ENCODE measurements at regions not wholly inside any gene's neighbourhood (a gene's known extent, or its start where the extent isn't known, plus 50 kb on each side); places are given as distances from the start of the nearest gene placed in this dataset.

DNA sequence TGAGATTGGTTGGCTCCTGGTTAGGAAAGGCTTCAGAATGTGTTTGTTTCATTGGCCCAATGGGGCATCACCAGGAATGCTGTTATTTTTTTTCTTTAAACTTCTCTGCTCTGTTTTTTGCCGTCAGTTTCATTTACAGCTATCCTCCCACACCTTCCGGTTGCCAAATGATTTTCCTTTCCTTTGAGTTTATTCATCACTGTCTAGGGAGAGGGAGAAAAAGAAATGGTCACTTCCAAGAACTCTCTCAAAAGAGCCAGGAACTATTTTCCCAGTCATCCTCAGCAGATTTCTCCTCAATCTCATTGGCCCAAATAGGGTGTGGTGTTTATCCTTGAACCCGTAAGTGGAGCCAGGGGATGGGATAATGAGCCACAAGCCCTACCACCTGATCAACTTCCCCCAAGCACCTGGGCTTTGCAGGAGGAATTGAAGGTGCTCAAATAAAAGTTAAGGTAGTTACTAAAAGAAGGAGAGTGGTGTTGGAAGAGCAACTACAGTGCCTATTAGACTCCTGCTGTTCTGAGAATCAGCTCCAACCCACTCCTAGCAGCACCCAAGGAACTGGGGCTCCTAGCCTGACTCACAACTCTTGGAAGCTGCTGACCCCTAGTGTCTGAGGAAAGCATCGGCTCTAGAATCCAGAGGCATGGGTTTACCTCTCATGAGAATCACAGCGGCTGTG lies 183.8 kb upstream of the IL12A start:
- WGBS (ENCODE audit: insufficient coverage, low coverage, missing lambda C conversion rate): 0% methylated on average over 5 of the region's 5 CpGs
- peak; percentile 84 for FAIRE-seq
- no TSS peak for BruUV-seq (replicated peaks)
- Histone ChIP-seq H3K9me3 (replicated peaks; ENCODE audit: control insufficient read depth, insufficient read depth, low read depth, low read length) (no peaks in the 10 kb centered on the region), H3K27ac (ENCODE audit: extremely low read depth, low read depth, low read length) (no peak overlapping the region), H3K36me3 (ENCODE audit: control insufficient read depth, insufficient read depth, low read length) (no peaks in the 10 kb centered on the region), H3K4me2 (ENCODE audit: insufficient read depth, low read length) (no peak overlapping the region), H3K79me2 (ENCODE audit: control insufficient read depth, insufficient read depth, low read length) (no peaks in the 10 kb centered on the region), H2AFZ (ENCODE audit: low read depth, low read length) (no peak overlapping the region), H3K9me1 (ENCODE audit: control insufficient read depth, insufficient read depth, low read length) (no peaks in the 10 kb centered on the region), H4K20me1 (replicated peaks; ENCODE audit: control insufficient read depth, insufficient read depth, low read length) (no peaks in the 10 kb centered on the region), H3K4me3 (no peak overlapping the region), H3K9ac (ENCODE audit: insufficient read depth in 1 of 2, low read depth in 2 of 2, low read length in 2 of 2) (no peak overlapping the region), H3K27me3 (ENCODE audit: control insufficient read depth in 2 of 2, insufficient read depth in 2 of 2, low read length in 2 of 2) (no peaks in the 10 kb centered on the region), H3K4me1 (replicated peaks in 1 of 2; ENCODE audit: control insufficient read depth in 2 of 2, insufficient read depth in 2 of 2, low read length in 2 of 2) (no peaks in the 10 kb centered on the region)
- POLR2A ChIA-PET: interaction anchor here (0.6 to 0.7 kb wide), 2 partner anchors 14 to 545 kb away, joined by 3 to 7 read pairs; no protein-coding TSS in a partner anchor
- peak; percentile 32 to 65 (median 42) for DNase-seq (ENCODE audit: extremely low read depth in 1 of 4, low spot score in 3 of 4)
- in situ Hi-C loops (cut with MboI): loop anchor here (25.0 kb wide), 1 partner anchor 968 kb away; no protein-coding TSS in a partner anchor
- intact Hi-C loops (cut with micrococcal nuclease): loop anchor here (1.0 to 2.0 kb wide), 3 partner anchors 484 to 960 kb away; no protein-coding TSS in a partner anchor
- peak; percentile 97 for ATAC-seq
- no peak for TF ChIP-seq GATAD2B (IDR thresholded peaks at IDR 0.05; ENCODE audit: borderline replicate concordance)
- TF ChIP-seq LARP7 (IDR thresholded peaks at IDR 0.05): no peak
- TF ChIP-seq RAD21 (CRISPR knock-in tag; conservative IDR thresholded peaks at IDR 0.05 in 1 of 2, IDR thresholded peaks at IDR 0.05 in 1 of 2): peak; percentile 54 to 80
- no peak for TF ChIP-seq NRF1 (conservative IDR thresholded peaks at IDR 0.05 in 1 of 2, IDR thresholded peaks at IDR 0.05 in 1 of 2)
- no peak for TF ChIP-seq ZNF668 (CRISPR knock-in tag; IDR thresholded peaks at IDR 0.05)
- TF ChIP-seq, protein P1, sequence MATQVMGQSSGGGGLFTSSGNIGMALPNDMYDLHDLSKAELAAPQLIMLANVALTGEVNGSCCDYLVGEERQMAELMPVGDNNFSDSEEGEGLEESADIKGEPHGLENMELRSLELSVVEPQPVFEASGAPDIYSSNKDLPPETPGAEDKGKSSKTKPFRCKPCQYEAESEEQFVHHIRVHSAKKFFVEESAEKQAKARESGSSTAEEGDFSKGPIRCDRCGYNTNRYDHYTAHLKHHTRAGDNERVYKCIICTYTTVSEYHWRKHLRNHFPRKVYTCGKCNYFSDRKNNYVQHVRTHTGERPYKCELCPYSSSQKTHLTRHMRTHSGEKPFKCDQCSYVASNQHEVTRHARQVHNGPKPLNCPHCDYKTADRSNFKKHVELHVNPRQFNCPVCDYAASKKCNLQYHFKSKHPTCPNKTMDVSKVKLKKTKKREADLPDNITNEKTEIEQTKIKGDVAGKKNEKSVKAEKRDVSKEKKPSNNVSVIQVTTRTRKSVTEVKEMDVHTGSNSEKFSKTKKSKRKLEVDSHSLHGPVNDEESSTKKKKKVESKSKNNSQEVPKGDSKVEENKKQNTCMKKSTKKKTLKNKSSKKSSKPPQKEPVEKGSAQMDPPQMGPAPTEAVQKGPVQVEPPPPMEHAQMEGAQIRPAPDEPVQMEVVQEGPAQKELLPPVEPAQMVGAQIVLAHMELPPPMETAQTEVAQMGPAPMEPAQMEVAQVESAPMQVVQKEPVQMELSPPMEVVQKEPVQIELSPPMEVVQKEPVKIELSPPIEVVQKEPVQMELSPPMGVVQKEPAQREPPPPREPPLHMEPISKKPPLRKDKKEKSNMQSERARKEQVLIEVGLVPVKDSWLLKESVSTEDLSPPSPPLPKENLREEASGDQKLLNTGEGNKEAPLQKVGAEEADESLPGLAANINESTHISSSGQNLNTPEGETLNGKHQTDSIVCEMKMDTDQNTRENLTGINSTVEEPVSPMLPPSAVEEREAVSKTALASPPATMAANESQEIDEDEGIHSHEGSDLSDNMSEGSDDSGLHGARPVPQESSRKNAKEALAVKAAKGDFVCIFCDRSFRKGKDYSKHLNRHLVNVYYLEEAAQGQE (IDR thresholded peaks at IDR 0.05; ENCODE audit: borderline replicate concordance): peak; percentile 60; the same call in 1 of the 2 replicates
- TF ChIP-seq, protein P1 (CRISPR knock-in tag; IDR thresholded peaks at IDR 0.05; ENCODE audit: low read depth): no peak
- TF ChIP-seq SMC3 (conservative IDR thresholded peaks at IDR 0.05; ENCODE audit: insufficient read depth, low read depth, low read length): peak; percentile 51; the same call in 1 of the 2 replicates
- TF ChIP-seq, protein P2, sequence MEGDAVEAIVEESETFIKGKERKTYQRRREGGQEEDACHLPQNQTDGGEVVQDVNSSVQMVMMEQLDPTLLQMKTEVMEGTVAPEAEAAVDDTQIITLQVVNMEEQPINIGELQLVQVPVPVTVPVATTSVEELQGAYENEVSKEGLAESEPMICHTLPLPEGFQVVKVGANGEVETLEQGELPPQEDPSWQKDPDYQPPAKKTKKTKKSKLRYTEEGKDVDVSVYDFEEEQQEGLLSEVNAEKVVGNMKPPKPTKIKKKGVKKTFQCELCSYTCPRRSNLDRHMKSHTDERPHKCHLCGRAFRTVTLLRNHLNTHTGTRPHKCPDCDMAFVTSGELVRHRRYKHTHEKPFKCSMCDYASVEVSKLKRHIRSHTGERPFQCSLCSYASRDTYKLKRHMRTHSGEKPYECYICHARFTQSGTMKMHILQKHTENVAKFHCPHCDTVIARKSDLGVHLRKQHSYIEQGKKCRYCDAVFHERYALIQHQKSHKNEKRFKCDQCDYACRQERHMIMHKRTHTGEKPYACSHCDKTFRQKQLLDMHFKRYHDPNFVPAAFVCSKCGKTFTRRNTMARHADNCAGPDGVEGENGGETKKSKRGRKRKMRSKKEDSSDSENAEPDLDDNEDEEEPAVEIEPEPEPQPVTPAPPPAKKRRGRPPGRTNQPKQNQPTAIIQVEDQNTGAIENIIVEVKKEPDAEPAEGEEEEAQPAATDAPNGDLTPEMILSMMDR (IDR thresholded peaks at IDR 0.05 in 2 of 3, conservative IDR thresholded peaks at IDR 0.05 in 1 of 3; ENCODE audit: insufficient read depth in 2 of 3, low read depth in 1 of 3, low read length in 3 of 3): peak; percentile 66 to 78 (median 78)
- CTCF ChIA-PET (ENCODE audit: low intra/inter-chr PET ratio): interaction anchor here (1.3 kb wide), 1 partner anchor 541 kb away, joined by 8 read pairs; no protein-coding TSS in a partner anchor
